WTC11 (cell line): ENCODE measurements at regions not wholly inside any gene's neighbourhood (a gene's known extent, or its start where the extent isn't known, plus 50 kb on each side); places are given as distances from the start of the nearest gene placed in this dataset.

Experiments
- ATAC-seq: fragments of 200-7000 bp; cut with Tn5 transposase; 2 replicates; pipeline ENCODE4 v1.10.0; 2021; ENCODE audit warnings: mild to moderate bottlenecking, moderate library complexity
- CTCF ChIA-PET: fragments of 300-600 bp; sonication (Branson Sonifier 250); formaldehyde crosslinking; loops from one replicate; lab custom pipeline; 2021; ENCODE audit warnings: antibody characterized with exemption; lab: Charles Lee
- POLR2A ChIA-PET: fragments of 350-600 bp; sonication (Branson Sonifier 250); formaldehyde crosslinking; loops from one replicate; lab custom pipeline; 2021; ENCODE audit warnings: antibody characterized with exemption; lab: Charles Lee
- DNase-seq: peaks from one replicate; pipeline ENCODE4 v3.0.0; 2021; ENCODE audit warnings: low spot score
- H3K27ac Mint-ChIP-seq: 2 replicates; pipeline ENCODE4 v1.8.0; 2021; ENCODE audit warnings: mixed read lengths
- H3K27me3 Mint-ChIP-seq: 2 replicates; pipeline ENCODE4 v1.8.0; 2021; ENCODE audit warnings: low read depth, mild to moderate bottlenecking, moderate library complexity, mixed read lengths
- H3K36me3 Mint-ChIP-seq: 2 replicates; pipeline ENCODE4 v1.8.0; 2021; ENCODE audit warnings: mixed read lengths
- H3K4me1 Mint-ChIP-seq: 2 replicates; pipeline ENCODE4 v1.8.0; 2022; ENCODE audit warnings: mixed read lengths
- H3K4me3 Mint-ChIP-seq: 2 replicates; pipeline ENCODE4 v1.8.0; 2021; ENCODE audit warnings: mild to moderate bottlenecking, moderate library complexity, mixed read lengths
- H3K9me3 Mint-ChIP-seq: 2 replicates; pipeline ENCODE4 v1.8.0; 2021; ENCODE audit warnings: mixed read lengths
- AFF4 ChIP-seq: sonication (generic); formaldehyde crosslinking; IDR thresholded peaks from 2 replicates; pipeline ENCODE4 v1.8.1; 2023; ENCODE audit warnings: mild to moderate bottlenecking, missing genetic modification reagents, borderline replicate concordance
- CREB1 ChIP-seq: sonication (generic); formaldehyde crosslinking; IDR thresholded peaks from 2 replicates; pipeline ENCODE4 v1.8.0; 2023; ENCODE audit warnings: mild to moderate bottlenecking, missing genetic modification reagents
- E2F5 ChIP-seq: sonication (generic); formaldehyde crosslinking; IDR thresholded peaks from 2 replicates; pipeline ENCODE4 v1.8.1; 2022; ENCODE audit warnings: mild to moderate bottlenecking, moderate library complexity, missing genetic modification reagents
- ETV6 ChIP-seq: sonication (generic); formaldehyde crosslinking; IDR thresholded peaks from 2 replicates; pipeline ENCODE4 v1.8.1; 2022; ENCODE audit warnings: mild to moderate bottlenecking, missing genetic modification reagents
- FOXJ3 ChIP-seq: sonication (generic); formaldehyde crosslinking; IDR thresholded peaks from 2 replicates; pipeline ENCODE4 v1.9.0; 2021; ENCODE audit warnings: missing genetic modification reagents, mild to moderate bottlenecking, borderline replicate concordance
- FOXK1 ChIP-seq: sonication (generic); formaldehyde crosslinking; IDR thresholded peaks from 2 replicates; pipeline ENCODE4 v1.8.0; 2022; ENCODE audit warnings: mild to moderate bottlenecking, moderate library complexity, missing genetic modification reagents
- FOXP1 ChIP-seq: sonication (generic); formaldehyde crosslinking; IDR thresholded peaks from 2 replicates; pipeline ENCODE4 v1.8.0; 2022; ENCODE audit warnings: missing genetic modification reagents, mild to moderate bottlenecking, moderate library complexity, borderline replicate concordance
- GABPB1 ChIP-seq: sonication (generic); formaldehyde crosslinking; IDR thresholded peaks from 2 replicates; pipeline ENCODE4 v1.8.1; 2023; ENCODE audit warnings: mild to moderate bottlenecking, missing genetic modification reagents
- MAX ChIP-seq: sonication (generic); formaldehyde crosslinking; IDR thresholded peaks from 2 replicates; pipeline ENCODE4 v1.8.0; 2022; ENCODE audit warnings: mild to moderate bottlenecking, missing genetic modification reagents
- PREB ChIP-seq: sonication (generic); formaldehyde crosslinking; IDR thresholded peaks from 2 replicates; pipeline ENCODE4 v1.8.1; 2022; ENCODE audit warnings: mild to moderate bottlenecking, missing genetic modification reagents, moderate library complexity, borderline replicate concordance
- PRRX2 ChIP-seq: fragments of 250-450 bp; sonication (Bioruptor Pico); IDR thresholded peaks from 2 replicates; pipeline ENCODE4 v1.8.0; 2021; ENCODE audit warnings: mild to moderate bottlenecking
- STAT6 ChIP-seq: sonication (generic); formaldehyde crosslinking; conservative IDR thresholded peaks from 2 replicates; pipeline ENCODE4 v1.8.1; 2023; ENCODE audit warnings: mild to moderate bottlenecking, low read depth, missing genetic modification reagents, moderate library complexity
- TCF7 ChIP-seq: sonication (generic); formaldehyde crosslinking; IDR thresholded peaks from 2 replicates; pipeline ENCODE4 v1.8.0; 2022; ENCODE audit warnings: mild to moderate bottlenecking, low read depth, missing genetic modification reagents, moderate library complexity
- TEAD1 ChIP-seq: sonication (generic); formaldehyde crosslinking; IDR thresholded peaks from 2 replicates; pipeline ENCODE4 v1.8.0; 2022; ENCODE audit warnings: mild to moderate bottlenecking, missing genetic modification reagents
- TEAD4 ChIP-seq: sonication (generic); formaldehyde crosslinking; IDR thresholded peaks from 2 replicates; pipeline ENCODE4 v1.8.0; 2022; ENCODE audit warnings: mild to moderate bottlenecking, missing genetic modification reagents
- TP53 ChIP-seq: sonication (generic); formaldehyde crosslinking; IDR thresholded peaks from 2 replicates; pipeline ENCODE4 v1.8.1; 2023; ENCODE audit warnings: mild to moderate bottlenecking, missing genetic modification reagents
- ZNF263 ChIP-seq: sonication (generic); formaldehyde crosslinking; IDR thresholded peaks from 2 replicates; pipeline ENCODE4 v1.8.1; 2022; ENCODE audit warnings: low read depth, mild to moderate bottlenecking, moderate library complexity, missing genetic modification reagents
- ZNF396 ChIP-seq: fragments of 250-450 bp; sonication (Bioruptor Pico); IDR thresholded peaks from 2 replicates; pipeline ENCODE4 v1.8.0; 2021; ENCODE audit warnings: mild to moderate bottlenecking, moderate library complexity, borderline replicate concordance
- ZNF512 ChIP-seq: sonication (generic); formaldehyde crosslinking; IDR thresholded peaks from 2 replicates; pipeline ENCODE4 v1.8.1; 2022; ENCODE audit warnings: missing genetic modification reagents, borderline replicate concordance
- ZSCAN18 ChIP-seq: fragments of 250-450 bp; sonication (Bioruptor Pico); IDR thresholded peaks from 2 replicates; pipeline ENCODE4 v2.1.2; 2022; ENCODE audit warnings: mild to moderate bottlenecking, moderate library complexity

- no peaks in the 10 kb centered on the region for H3K36me3 Mint-ChIP-seq
- DNase-seq (no peak), ATAC-seq (no peak)
- H3K4me1 Mint-ChIP-seq, result peaks cover 13% of the 10 kb centered on the region
- TF ChIP-seq FOXK1 (CRISPR knock-in tag) (no peak), TEAD1 (CRISPR knock-in tag) (no peak), PREB (CRISPR knock-in tag) (no peak), E2F5 (CRISPR knock-in tag) (no peak), FOXJ3 (CRISPR knock-in tag) (no peak), ZNF396 (no peak), ETV6 (CRISPR knock-in tag) (no peak), ZNF512 (CRISPR knock-in tag) (no peak), AFF4 (CRISPR knock-in tag) (no peak), FOXP1 (CRISPR knock-in tag) (no peak), CREB1 (CRISPR knock-in tag) (no peak), ZNF263 (CRISPR knock-in tag) (no peak), TEAD4 (CRISPR knock-in tag) (no peak), STAT6 (CRISPR knock-in tag) (no peak), TCF7 (CRISPR knock-in tag) (no peak), PRRX2 (CRISPR knock-in tag) (no peak), TP53 (CRISPR knock-in tag) (no peak), GABPB1 (no peak), ZSCAN18 (no peak), MAX (CRISPR knock-in tag) (no peak)
- H3K9me3 Mint-ChIP-seq, result peaks cover 13% of the 10 kb centered on the region
- H3K4me3 Mint-ChIP-seq, result no peak overlapping the region
- ChIA-PET CTCF (interaction anchor here (1.4 to 2.2 kb wide), 3 partner anchors 155 to 183 kb away, joined by 3 to 6 read pairs (median 5); no protein-coding TSS in a partner anchor), POLR2A (interaction anchor here (0.6 kb wide), 1 partner anchor 180 kb away, joined by 3 read pairs; no protein-coding TSS in a partner anchor)
- peaks cover 59% of the 10 kb centered on the region for H3K27me3 Mint-ChIP-seq
- no peak overlapping the region for H3K27ac Mint-ChIP-seq
Measured at GRCh38 chr20:51171141-51171540, 148.2 kb upstream of the KCNG1 start.
